Karpas-422 (cell line): ENCODE measurements at regions not wholly inside any gene's neighbourhood (a gene's known extent, or its start where the extent isn't known, plus 50 kb on each side); places are given as distances from the start of the nearest gene placed in this dataset.
"Not testable (repeated sequence)": the region's sequence is repeated elsewhere in the genome, so short reads cannot be mapped to it uniquely, and the experiment has no call there.

ENCODE experiments used
- DNase-seq: peaks from one replicate; pipeline ENCODE4 v3.0.0-alpha.2; 2015
- H2AFZ ChIP-seq: fragments of 200-600 bp; sonication (generic); 2 replicates; pipeline ENCODE4 v1.6.1; 2014; ENCODE audit warnings: antibody characterized with exemption, low read length, mixed read lengths
- H3K27ac ChIP-seq: fragments of 200-600 bp; sonication (generic); 2 replicates; pipeline ENCODE4 v1.5.1; 2014; ENCODE audit warnings: mild to moderate bottlenecking, low read length, moderate library complexity
- H3K27me3 ChIP-seq: fragments of 200-600 bp; sonication (generic); 2 replicates; pipeline ENCODE4 v1.6.1; 2014; ENCODE audit warnings: low read length, mixed read lengths
- H3K36me3 ChIP-seq: fragments of 200-600 bp; sonication (generic); 2 replicates; pipeline ENCODE4 v1.6.1; 2014; ENCODE audit warnings: low read length, mixed read lengths; ENCODE audit not compliant: insufficient read depth
- H3K4me1 ChIP-seq: fragments of 200-600 bp; sonication (generic); 2 replicates; pipeline ENCODE4 v1.6.1; 2014; ENCODE audit warnings: mild to moderate bottlenecking, low read length, mixed read lengths
- H3K4me2 ChIP-seq: fragments of 200-600 bp; sonication (generic); 2 replicates; pipeline ENCODE4 v1.6.1; 2014; ENCODE audit warnings: low read length, low read depth, mild to moderate bottlenecking; ENCODE audit not compliant: poor library complexity, severe bottlenecking
- H3K4me3 ChIP-seq: fragments of 200-600 bp; sonication (generic); 2 replicates; pipeline ENCODE4 v1.5.1; 2014; ENCODE audit warnings: mild to moderate bottlenecking, antibody characterized with exemption, low read length, mixed read lengths
- H3K79me2 ChIP-seq: fragments of 200-600 bp; sonication (generic); 2 replicates; pipeline ENCODE4 v1.6.1; 2014; ENCODE audit warnings: mild to moderate bottlenecking, low read length, mixed read lengths
- H3K9ac ChIP-seq: fragments of 200-600 bp; sonication (generic); 2 replicates; pipeline ENCODE4 v1.6.0; 2014; ENCODE audit warnings: low read length
- H3K9me2 ChIP-seq: fragments of 200-600 bp; sonication (generic), shearing (Covaris generic); replicated peaks from 2 replicates; pipeline ENCODE4 v1.6.0; 2014; ENCODE audit warnings: mild to moderate bottlenecking, low read length, moderate library complexity; ENCODE audit not compliant: insufficient read depth
- H3K9me3 ChIP-seq: fragments of 300-700, 200-600 bp; sonication (generic); 2 replicates; pipeline ENCODE4 v1.6.1; 2014; ENCODE audit warnings: low read length, mixed read lengths
- H4K20me1 ChIP-seq: fragments of 200-600 bp; sonication (generic); 2 replicates; pipeline ENCODE4 v1.6.1; 2014; ENCODE audit warnings: mild to moderate bottlenecking, antibody characterized with exemption, low read length, low read depth; ENCODE audit not compliant: insufficient read depth

GRCh38 chr12:34219046-34219770 lies 196.9 kb downstream of the ALG10 start:
- no peak overlapping the region for H3K9ac ChIP-seq
- H2AFZ ChIP-seq, result no peak overlapping the region

DNA sequence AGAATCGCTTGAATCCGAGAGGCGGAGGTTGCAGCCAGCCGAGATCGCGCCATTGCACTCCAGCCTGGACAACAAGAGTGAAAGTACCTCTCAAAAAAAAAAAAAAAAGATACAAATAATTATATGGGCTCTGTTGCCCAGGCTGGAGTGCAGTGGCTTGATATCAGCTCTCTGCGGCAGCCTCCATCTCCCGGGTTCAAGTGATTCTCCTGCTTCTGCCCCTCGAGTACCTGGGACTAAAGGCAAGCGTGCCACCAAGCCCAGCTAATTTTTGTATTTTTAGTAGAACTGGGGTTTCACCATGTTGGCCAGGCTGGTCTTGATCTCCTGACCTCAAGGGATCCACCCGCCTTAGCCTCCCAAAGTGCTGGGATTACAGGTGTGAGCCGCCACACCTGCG lies 197.8 kb downstream of the ALG10 start:
- not testable (repeated sequence) for H3K36me3 ChIP-seq, H3K27me3 ChIP-seq, H2AFZ ChIP-seq, H3K9ac ChIP-seq, H3K9me2 ChIP-seq, H3K9me3 ChIP-seq, H3K4me3 ChIP-seq, H3K79me2 ChIP-seq, H4K20me1 ChIP-seq, DNase-seq, H3K4me2 ChIP-seq, H3K27ac ChIP-seq, H3K4me1 ChIP-seq

More at GRCh38 chr12:34219046-34219770, 196.9 kb downstream of the ALG10 start:
- no peaks in the 10 kb centered on the region for H3K36me3 ChIP-seq
- H3K9me3 ChIP-seq, result no peaks in the 10 kb centered on the region
- H4K20me1 ChIP-seq, result no peaks in the 10 kb centered on the region
- no peaks in the 10 kb centered on the region for H3K27me3 ChIP-seq
- no peak overlapping the region for H3K27ac ChIP-seq
- H3K4me1 ChIP-seq, result no peaks in the 10 kb centered on the region
- DNase-seq, result no peak
- H3K79me2 ChIP-seq, result no peaks in the 10 kb centered on the region
- no peak overlapping the region for H3K4me3 ChIP-seq
- no peaks in the 10 kb centered on the region for H3K9me2 ChIP-seq
- H3K4me2 ChIP-seq, result no peak overlapping the region

DNA sequence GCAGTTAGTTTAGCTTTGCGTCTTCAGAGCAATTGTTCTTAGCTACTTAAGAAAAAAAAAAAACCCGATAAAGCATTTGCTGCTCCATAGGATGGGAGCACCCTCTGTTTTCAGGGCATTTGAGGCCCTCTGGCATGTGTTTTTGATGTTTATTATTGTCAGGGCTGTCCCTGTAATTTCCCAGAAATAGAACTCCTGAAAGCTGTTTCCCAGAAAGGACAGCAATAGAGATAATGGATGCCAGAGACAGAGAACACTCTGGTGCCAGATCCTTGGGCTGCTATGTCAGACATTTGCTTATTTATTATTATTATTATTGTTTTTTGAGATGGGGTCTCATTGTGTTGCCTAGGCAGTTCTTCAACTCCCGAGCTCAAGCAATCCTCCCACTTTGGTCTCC lies 201.3 kb downstream of the ALG10 start:
- no peak overlapping the region for H3K27ac ChIP-seq
- no peak overlapping the region for H3K9ac ChIP-seq
- DNase-seq, result no peak
- H3K4me3 ChIP-seq, result no peak overlapping the region
- no peaks in the 10 kb centered on the region for H3K9me2 ChIP-seq
- H3K4me2 ChIP-seq, result no peak overlapping the region
- no peaks in the 10 kb centered on the region for H3K79me2 ChIP-seq
- H3K4me1 ChIP-seq, result no peaks in the 10 kb centered on the region
- no peaks in the 10 kb centered on the region for H3K9me3 ChIP-seq
- H3K27me3 ChIP-seq, result no peaks in the 10 kb centered on the region
- H2AFZ ChIP-seq, result no peak overlapping the region
- H3K36me3 ChIP-seq, result no peaks in the 10 kb centered on the region
- no peaks in the 10 kb centered on the region for H4K20me1 ChIP-seq

DNA sequence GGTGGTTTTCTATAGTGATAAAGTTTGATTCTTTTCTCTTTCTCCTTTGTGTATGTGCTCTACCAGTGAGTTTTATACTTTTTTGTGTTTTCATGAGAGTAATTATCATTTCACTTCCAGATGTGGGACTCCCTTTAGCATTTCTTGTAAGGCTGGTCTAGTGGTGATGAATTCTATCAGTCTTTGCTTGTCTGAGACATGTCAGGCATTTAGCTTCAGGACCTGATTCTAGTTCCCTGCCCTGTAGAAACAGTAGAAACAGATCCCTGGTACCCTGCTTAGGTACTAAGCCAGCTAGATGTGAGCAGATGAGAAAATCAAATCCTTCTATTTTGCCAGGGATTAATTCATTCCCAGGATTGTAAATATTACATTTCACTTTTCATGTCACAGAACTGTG lies 203.7 kb downstream of the ALG10 start:
- not testable (repeated sequence) for H3K27ac ChIP-seq, DNase-seq, H3K9ac ChIP-seq, H2AFZ ChIP-seq, H3K9me3 ChIP-seq, H4K20me1 ChIP-seq, H3K79me2 ChIP-seq, H3K4me2 ChIP-seq, H3K27me3 ChIP-seq, H3K9me2 ChIP-seq, H3K4me1 ChIP-seq, H3K4me3 ChIP-seq, H3K36me3 ChIP-seq

GRCh38 chr12:34228046-34228445 lies 205.8 kb downstream of the ALG10 start:
- not testable (repeated sequence) for H3K9me3 ChIP-seq, H3K9ac ChIP-seq, H3K4me3 ChIP-seq, H3K79me2 ChIP-seq, H2AFZ ChIP-seq, H3K27me3 ChIP-seq, H3K27ac ChIP-seq, DNase-seq, H3K4me1 ChIP-seq, H4K20me1 ChIP-seq, H3K4me2 ChIP-seq, H3K36me3 ChIP-seq, H3K9me2 ChIP-seq

DNA sequence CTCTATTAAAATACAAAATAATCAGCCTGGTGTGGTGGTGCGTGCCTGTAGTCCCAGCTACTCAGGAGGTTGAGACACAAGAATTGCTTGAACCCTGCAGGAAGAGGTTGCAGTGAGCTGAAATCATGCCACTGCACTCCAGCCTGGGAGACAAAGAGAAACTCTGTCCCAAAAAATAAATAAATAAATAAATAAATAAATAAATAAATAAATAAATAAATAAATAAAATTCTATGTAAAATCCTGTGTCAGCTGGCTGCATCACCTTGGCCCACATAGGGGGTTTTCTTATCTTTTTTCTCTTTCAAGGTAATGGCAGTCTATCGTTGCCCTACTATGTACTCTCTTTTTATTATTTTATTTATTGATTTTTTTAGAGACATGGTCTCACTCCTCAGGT lies 206.7 kb downstream of the ALG10 start:
- H3K27ac ChIP-seq, H3K79me2 ChIP-seq, H3K4me2 ChIP-seq, H3K9me2 ChIP-seq, H3K9me3 ChIP-seq, H3K9ac ChIP-seq, DNase-seq, H4K20me1 ChIP-seq, H3K36me3 ChIP-seq, H3K4me1 ChIP-seq, H3K27me3 ChIP-seq, H3K4me3 ChIP-seq, H2AFZ ChIP-seq: not testable (repeated sequence)

DNA sequence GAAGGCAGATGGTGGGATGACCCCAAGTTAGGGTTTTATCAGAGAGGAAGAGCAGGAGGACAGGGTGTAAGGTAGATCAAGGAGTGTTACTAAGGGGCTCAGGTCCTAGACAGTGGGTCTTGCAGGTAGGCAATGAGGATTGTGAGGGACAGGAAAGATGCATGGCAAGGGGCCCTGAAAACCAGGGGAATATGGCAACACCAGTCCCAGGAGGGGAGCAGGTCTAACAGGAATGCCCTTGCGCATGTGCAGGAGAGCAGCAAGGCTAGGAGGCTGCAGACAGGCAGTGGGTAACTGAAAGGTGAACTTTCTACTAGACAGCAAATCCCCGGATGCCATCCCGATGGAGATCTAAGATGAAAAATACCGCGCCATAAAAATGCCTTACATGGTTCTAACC lies 211.3 kb downstream of the ALG10 start:
- Histone ChIP-seq H3K9me2 (no peaks in the 10 kb centered on the region), H3K4me2 (no peak overlapping the region), H3K27me3 (no peaks in the 10 kb centered on the region), H2AFZ (no peak overlapping the region), H3K9ac (no peak overlapping the region), H3K4me3 (no peak overlapping the region), H3K4me1 (no peaks in the 10 kb centered on the region), H3K36me3 (no peaks in the 10 kb centered on the region), H3K9me3 (no peaks in the 10 kb centered on the region), H3K79me2 (no peaks in the 10 kb centered on the region), H3K27ac (no peak overlapping the region), H4K20me1 (no peaks in the 10 kb centered on the region)
- DNase-seq, result no peak

DNA sequence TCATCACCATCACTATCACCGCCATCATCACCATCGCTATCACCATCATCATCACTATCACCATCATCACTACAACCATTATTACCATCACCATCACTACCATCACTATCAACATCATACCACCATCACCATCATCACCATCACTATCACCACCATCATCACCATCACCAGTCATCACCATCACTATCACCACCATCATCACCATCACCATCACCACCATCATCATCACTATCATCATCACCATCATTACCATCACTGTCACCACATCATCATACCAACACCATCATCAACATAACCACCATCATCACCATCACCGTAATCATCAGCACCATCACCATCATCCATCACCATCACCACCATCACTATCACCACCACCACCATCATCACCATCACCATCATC lies 213.8 kb downstream of the ALG10 start:
- H3K9me3 ChIP-seq, result 0 out of 2 replicates have a peak, but pooled peaks cover 4% of the 10 kb centered on the region
- no peak overlapping the region for H3K4me3 ChIP-seq
- H3K27me3 ChIP-seq, result no peaks in the 10 kb centered on the region
- no peaks in the 10 kb centered on the region for H3K36me3 ChIP-seq
- H2AFZ ChIP-seq, result no peak overlapping the region
- H3K79me2 ChIP-seq, result no peaks in the 10 kb centered on the region
- H3K9ac ChIP-seq, result no peak overlapping the region
- H3K9me2 ChIP-seq, result no peaks in the 10 kb centered on the region
- no peak overlapping the region for H3K4me2 ChIP-seq
- no peaks in the 10 kb centered on the region for H4K20me1 ChIP-seq
- no peak overlapping the region for H3K27ac ChIP-seq
- no peak for DNase-seq
- H3K4me1 ChIP-seq, result no peaks in the 10 kb centered on the region

DNA sequence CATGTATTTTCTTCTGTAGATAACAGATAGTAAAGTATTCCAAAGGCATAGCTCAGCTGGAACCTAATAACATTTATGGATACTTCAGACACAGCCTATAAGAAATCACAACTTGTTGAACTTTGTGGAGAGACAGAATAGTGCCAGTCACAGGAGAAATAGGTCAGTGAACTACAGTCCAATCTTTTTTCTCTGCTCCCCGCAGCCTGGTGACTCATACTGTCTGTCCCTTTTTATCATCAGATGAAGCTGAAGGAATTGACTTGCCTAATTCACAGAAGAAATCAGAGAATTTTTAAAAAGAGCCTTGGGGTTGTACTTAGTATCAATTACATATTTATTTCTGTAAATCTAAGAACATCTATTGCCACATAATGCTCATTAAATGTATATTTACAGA lies 222.3 kb downstream of the ALG10 start:
- Histone ChIP-seq H4K20me1 (no peaks in the 10 kb centered on the region), H3K4me3 (no peak overlapping the region), H3K4me2 (no peak overlapping the region), H3K4me1 (peaks cover 4% of the 10 kb centered on the region; the same call in 1 of the 2 replicates), H3K9me2 (no peaks in the 10 kb centered on the region), H3K9me3 (0 out of 2 replicates have a peak, but pooled peaks cover 3% of the 10 kb centered on the region), H3K36me3 (no peaks in the 10 kb centered on the region), H2AFZ (no peak overlapping the region), H3K79me2 (no peaks in the 10 kb centered on the region), H3K9ac (no peak overlapping the region), H3K27me3 (no peaks in the 10 kb centered on the region), H3K27ac (no peak overlapping the region)
- DNase-seq, result no peak
